Activated CD4-positive, CD25-positive, alpha-beta regulatory T cell treated with anti-CD3 and anti-CD28 coated beads, Interleukin-2, amount 50 U/mL, for 72 hours (primary cell): ENCODE measurements at regions not wholly inside any gene's neighbourhood (a gene's known extent, or its start where the extent isn't known, plus 50 kb on each side); places are given as distances from the start of the nearest gene placed in this dataset.

Experiments used
- DNase-seq: peaks from one replicate; pipeline ENCODE4 v3.0.0; 2021

DNA sequence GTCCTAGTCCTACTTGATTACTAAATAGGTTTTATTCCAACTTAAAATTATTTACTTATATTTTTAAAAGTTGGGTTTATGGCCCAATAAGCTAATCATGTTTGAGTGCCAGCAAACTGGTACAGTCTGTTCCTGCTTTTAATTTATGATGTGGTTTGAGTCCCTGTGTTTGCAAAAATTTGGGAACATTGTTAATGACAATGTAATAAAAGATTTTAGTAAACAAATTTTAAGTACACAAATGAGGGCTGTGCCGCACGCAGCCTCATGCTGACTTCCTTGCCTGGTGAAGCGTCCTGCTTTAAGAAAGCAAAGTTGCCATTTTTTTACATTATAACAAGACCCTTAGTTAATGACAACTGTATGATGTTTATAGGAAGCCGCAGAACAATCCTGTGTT is 96.8 kb upstream of the MAP1B start:
- no peak for DNase-seq

DNA sequence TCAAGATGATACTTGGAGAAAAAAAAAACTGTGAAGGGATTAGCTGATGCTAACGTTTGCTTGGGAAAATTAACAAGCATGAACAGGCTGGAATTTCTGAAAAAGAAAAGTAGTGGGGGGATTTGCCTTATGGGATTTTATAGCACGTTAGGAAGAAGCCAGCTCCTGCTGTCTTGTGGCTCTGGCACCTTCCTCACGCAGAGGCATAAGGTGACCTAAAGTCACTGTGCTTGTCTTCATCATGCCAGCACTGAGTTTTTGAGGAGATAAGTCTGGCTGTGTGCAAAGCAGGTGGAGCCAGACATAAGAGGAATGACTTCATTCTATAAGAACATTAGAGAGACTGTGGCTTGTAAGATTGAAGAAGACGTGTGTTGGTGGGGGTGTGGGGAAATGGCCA is 94.4 kb upstream of the MAP1B start:
- no peak for DNase-seq

DNA sequence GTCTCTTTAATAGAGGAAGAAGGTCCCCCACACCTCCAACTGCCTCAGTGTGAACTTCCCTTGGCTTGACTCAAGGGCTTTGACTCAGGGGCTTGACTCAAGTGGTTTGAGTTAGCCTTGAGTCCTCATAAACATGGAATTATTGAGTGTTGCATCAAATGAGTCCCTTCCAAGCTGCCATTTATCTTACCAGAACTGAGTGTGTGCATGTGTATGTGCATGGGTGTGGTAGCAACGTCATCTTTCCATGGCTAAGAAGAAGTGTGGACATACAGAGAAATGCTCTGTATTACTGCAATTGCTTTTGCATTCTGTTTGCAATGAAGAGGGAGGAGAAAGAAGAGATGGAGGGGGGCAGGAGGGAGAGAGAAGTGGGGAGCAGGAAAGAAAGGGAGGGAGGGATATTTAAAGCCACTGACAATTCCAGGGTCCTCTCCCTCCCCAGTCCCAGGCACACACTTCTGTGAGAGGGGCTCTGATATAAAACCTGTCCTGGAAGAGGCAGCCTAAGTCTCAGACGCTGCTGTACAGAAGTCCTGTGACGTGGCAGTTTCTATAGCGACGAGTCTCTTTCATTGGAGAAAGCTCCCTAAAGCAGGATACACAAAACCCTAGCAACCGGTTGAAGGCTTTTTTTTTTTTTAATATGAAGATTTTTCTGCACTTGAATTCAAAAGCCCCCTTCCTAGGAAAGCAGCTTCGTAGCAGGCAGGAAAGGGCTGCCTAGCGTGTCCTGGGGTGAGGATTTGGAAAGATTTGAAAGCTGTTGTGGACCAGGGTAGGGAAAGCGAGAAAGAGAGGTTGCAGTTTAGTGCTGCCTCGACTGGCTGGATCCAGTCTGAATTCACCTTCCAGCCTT is 93.3 kb upstream of the MAP1B start:
- DNase-seq, result no peak

DNA sequence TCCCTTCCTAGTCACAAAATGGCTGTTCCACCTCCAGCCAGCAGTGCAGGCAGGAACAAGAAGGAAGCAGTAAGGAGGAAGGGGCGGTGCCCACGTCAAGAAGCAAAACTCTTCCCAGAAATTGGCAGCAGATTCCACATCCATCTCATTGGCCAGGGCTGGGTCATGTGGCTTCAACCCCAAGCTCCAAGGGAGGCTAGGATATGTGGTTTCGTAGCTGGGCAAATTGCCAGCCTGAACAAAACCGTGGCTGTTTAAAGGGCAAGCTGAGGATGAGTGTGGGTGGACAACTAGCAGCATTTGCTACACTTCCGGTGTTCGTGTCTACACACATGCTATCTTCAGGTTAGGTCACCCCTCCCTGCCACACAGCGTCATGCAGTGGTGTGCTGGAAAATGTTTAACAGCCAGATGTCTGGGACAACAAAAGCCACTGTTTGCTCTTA is 92.1 kb upstream of the MAP1B start:
- DNase-seq, result no peak

DNA sequence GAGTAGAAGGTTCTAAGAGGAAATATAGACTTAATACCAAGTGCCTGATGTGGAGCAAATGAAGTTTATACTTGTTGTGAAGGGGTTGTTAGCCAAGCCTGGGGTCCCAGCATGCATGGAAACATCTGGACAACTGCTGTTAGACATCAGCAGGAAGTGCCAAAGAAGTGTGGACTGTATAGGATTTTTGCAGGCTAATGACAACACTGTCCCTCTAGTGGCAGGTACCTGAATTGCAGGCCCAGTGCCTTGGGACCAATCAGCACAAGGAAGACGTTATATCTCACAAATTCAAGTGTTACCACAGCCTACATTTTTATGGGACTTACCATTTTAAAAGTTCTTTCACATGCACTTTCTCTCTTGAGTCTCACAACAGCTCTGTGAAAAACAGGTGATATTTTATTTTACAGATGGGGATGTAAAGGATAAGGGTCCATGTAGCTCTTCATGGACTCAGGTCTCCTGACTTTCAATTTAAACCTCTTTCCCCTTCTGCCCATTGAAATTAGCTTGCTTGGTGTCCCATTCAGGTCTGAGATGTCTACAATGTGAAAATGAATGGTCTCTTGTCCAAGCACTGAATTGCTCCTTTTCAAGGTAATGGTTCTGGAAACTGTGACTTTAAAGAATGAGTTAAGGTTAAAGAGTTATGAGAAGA is 89.0 kb upstream of the MAP1B start:
- DNase-seq, result peak; percentile 71

DNA sequence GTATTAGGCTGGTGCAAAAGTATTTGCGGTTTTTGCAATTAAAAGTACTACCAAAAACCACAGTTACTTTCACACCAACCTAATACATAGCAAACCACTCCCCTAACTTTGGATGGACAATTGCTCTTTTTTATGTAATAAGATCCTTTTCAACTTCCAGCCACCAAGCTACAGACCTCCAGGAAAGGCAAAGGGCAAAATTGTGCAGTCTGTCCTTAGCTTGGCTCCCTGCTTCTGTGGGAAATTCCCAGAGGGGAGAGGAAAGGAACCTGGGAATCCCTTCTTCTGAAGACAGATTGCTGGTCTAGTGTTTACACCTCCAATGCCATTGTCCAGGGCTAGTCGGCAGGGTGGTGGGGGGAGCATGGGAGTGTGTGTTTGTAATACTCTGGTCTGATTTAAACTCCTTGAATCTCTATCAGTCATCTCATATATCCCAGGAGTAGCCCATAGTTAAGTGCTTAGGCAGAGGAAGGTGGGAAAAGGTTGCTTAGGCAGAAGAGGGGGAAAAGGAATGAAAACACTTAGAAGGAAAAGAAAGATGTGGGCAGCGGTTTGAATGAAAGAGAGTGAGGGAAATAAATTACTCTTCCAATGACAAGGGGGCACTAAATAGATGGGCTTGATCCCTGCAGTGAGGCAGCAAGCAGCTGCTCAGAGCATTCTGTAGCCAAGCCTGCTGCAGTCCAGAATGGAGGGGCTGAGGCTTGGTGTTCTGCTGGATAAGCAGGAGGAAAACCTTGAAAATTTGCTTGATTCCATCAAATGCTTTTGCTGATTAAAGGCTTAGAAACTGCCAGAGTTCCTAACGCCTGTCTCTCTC is 86.9 kb upstream of the MAP1B start:
- DNase-seq, result no peak

DNA sequence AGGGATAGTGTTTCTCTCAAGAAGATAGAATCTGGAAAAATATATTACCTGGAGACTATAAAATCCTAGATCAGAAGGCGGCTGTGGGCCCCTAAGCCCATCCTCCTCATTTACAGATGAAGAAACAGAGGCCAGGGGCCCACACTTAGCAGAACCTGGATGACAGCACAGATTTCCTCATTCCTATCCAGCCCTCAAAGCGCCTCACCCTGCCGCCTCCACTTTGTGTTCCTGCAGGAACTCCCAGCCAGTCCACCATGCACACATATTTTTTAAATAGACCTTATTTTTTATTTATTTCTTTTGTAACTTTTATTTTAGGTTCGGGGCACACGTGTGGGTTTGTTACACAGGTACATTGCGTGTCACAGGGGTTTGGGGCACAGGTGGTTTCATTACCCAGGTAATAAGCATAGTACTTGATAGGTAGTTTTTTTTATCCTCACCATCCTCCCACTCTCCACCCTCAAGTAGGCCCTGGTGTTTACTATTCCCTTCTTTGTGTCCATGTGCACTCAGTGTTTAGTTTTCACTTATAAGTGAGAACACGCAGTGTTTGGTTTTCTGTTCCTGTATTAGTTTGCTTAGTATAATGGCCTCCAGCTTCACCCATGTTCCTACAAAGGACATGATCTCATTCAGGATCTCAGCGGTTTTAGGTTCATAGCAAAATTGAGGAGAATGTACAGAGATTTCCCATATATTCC is 85.5 kb upstream of the MAP1B start:
- no peak for DNase-seq

DNA sequence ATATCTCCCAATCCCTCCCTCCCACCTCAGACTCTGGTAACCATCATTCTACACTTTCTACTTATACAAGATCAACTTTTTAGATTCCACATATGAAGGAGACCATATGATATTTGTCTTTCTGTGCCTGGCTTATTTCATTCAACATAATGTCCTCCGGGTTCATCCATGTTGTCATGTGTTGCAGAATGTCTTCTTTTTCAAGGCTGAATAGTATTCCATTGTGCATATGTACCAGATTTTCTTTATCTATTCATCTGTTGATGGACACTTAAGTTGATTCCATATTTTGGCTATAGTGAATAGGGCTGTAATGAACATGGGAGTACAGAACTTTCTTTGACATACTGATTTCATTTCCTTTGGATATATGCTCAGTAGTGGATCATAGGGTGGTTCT is 78.9 kb upstream of the MAP1B start:
- no peak for DNase-seq

DNA sequence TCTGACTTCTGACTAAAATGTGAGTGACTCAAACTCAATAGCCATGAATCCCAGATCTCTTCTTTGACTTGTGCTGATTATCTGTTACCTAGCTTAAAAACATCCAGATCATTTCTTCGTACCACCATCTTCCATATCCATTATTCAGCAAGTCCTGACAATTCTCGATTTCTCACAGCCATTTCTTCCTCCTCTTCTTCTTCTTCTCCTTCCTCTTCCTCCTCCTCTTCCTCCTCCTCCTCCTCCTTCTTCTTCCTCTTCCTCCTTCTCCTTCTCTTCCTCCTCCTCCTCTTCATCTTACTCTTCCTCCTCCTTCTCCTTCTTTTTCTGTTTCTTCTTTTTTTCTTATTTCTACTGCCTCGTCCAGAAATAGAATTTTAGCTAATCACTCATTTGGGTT is 77.0 kb upstream of the MAP1B start:
- no peak for DNase-seq

DNA sequence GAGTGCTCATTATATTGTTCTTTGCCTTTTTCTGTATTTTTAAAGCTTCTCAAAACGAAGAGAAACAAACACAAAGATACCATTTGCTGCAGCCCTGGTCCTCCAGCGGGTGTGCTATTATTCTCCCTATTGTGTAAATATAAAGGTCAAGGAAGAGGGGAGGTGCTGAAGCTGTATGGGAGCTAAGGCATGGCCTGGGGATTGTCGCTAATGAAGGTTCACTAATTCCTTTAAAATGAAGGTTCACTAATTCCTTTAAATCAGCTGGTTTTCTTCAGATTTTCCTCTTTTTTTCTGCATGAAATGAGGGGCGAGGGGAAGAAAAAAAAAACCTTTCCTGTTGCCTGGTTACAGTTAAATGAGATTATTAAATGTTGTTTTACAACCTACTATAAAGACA is 74.5 kb upstream of the MAP1B start:
- no peak for DNase-seq

DNA sequence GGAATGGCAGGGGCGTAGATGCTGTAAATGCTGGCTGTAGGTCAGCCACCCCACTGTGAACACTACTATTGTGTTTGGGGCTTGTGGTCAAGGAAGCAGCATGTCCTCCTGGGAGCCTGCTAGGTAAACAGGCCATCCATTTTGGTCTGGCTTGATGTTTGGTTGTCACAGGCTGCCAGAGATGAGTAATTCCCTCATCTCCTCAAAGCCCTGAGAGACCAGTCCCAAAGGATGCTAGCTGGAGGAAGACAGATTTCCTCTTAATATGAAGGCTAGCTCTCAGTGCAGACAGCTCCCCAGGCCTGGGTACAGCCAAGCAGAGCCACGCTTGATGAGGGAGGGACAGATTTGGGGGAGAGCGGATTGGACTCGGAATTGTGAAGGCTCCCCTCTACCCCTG is 72.5 kb upstream of the MAP1B start:
- no peak for DNase-seq

DNA sequence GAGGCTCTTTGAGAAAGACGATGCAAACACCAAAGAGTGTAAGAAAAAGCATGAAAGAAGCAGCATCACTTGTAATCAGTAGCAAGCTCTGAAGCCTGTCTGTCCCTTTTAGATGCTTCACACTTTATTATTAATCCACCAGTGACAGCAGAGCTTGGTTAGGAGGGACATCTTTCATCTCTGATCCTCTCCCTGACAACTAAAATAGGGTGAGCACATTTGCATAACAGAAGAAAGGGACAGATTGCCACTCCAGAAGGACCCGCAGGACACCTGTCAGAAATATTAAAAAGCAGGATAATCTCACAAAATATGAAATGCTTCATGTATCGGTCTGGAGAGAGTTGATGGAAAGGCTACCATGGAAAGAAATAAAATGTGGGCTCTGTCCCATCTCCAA is 71.4 kb upstream of the MAP1B start:
- no peak for DNase-seq

DNA sequence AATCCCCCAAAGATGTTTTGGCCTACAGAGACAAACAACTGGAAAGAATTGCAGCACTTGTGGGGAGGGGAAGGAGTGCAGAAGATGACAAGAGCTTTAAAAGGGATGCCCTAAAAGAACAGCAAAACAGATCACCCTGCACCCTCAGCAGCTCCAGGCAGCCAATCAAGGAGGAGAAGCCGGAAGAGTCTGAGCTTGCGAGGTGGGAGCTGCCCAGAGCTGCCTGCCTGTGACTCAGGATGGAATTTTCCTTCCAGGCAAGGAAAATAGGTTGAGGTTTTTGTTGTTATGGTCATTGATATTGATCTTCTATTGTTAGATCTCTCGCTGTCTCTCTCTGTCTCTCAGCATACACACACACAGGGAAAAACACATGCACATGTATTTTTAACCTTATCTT is 70.3 kb upstream of the MAP1B start:
- DNase-seq, result no peak

DNA sequence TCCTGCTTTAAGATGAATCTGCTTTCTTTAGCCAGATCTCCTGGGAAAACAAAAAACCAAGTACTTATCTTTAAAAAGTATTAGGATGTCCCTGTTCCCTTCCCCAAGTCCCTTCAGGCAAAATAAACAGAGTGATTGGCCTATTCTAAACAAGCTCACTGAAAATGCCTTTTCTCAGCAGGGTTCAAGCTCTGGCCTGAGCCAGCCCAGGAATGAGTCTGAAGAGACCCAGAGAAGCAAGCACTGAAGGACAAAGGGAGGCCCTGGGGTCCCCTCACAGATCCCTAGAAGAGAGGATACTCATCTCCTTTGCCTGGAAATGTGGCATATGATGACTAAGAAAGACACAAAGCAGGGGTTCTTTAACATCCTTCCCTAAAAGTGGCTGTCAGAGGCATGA is 66.8 kb upstream of the MAP1B start:
- no peak for DNase-seq

DNA sequence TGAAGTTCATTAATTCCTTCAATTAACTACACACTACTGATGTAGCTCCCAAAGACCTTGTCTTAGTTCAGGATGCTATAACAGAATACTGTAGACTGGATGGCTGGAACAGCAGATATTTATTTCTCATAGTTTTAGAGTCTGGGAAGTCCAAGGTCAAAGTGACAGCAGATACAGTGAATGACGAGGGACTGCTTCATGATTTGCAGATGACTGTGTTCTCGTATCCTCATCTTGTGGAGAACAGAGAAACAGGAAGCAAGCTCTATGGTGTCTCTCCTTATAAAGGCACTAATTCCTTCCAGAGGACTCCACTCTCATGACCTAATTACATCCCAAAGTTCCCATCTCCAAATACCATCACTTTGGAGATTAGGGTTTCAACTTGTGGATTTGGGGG is 65.6 kb upstream of the MAP1B start:
- DNase-seq, result no peak

DNA sequence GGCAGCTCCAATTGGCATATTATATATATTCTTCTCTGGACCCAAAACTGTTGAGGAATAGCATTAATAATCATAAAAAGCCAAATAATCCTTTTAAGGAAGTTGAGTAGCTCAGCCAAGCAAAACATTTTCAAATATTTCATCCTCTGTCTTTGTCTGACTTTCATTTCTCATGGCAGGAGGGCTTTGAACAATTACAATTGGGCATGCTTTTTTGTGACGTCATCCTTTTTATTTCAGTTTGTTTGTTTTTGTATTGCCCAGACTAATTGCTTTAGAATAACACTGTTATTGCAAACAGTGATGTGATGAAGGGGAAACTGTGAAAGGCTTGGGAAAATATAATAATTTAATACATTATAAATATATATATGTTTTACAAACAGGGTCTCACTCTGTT is 65.2 kb upstream of the MAP1B start:
- DNase-seq, result no peak

DNA sequence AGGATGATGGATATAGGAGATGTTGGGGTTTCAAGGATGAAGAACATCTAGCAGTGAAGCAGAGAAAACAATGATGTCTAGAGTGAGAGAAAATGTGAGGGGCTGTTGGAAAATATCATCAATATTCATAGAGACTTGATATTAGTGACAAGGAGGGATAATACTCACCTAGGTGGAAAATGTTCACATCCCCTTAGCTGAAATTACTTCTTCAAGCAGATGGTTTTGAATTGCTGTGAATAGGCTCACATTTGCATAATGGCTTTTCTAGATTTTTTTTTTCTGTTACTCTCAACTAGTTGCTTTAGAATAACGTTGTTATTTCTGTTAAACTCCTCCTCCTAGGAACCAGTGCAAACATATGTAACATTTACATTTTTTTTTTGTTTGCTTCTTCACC is 61.6 kb upstream of the MAP1B start:
- no peak for DNase-seq

DNA sequence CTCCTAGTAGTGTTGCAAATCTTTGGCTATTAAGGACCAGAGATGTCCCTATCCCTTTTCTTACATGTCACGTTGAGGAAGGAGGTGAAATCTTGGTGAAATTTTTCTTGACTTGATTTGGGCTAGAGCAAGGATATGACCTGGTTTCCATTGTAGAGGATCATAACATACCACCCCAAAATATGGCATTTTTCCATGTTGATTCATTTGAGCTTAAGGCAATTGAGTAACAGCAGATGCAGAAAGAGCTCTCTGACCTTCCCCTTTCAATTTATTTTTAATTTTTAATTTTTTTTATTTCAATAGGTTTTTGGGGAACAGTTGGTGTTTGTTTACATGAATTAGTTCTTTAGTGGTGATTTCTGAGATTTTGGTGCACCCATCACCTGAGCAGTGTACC is 61.2 kb upstream of the MAP1B start:
- no peak for DNase-seq

DNA sequence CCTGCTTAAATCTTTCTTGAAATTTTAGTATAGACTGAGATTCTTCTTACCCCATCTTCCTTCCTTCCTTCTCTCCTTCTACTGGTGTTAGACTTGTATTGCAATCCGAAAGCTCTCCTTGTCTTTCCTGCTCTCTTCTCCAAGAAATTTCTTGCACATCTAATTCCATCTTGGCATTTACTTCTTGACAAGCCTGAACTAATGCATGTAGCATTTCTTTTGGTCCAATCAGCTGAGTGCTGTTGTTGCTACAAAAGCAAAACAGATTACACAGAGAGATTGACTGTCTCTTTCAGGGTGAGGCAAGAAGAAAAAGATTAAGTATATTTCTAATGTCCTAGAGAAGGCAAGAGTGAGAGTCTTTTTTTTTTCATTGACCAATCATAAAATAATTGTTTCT is 51.6 kb upstream of the MAP1B start:
- no peak for DNase-seq
